ENCODE measurements at regions not wholly inside any gene's neighbourhood (a gene's known extent, or its start where the extent isn't known, plus 50 kb on each side); places are given as distances from the start of the nearest gene placed in this dataset.

DNA sequence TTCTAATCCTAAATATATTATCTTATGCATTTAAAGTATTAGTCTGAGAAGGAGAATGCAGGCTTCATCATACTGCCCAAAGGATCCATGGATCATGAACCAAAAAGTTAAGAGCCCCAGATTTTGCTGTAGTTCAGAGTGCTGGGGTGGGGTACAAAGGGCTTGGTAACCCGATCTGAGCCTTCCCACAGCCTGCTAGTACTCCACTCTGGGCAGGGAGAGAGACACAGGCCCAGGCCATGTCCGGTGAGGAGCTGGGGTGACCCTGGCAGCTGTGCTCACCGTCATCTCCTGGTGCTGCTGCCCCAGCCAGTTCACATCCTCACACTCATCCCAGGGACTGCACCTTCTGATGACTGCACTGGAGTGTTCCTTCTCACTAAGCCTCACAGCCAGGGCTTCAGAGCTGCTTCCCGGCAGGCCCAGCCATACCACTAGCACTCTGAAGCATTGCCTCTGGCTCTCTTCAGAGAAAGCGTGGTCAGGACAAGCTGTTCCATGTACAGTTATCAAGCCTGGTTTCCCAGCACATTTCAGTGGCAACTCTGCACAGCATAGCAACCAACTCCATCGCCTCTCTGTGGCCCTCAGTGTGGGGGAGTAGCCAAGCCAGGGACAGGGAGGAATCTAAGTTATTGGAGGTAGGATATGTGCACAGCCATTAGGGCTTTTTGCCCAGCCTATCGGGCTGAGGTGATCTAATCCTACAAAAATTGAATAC is 189.0 kb upstream of the CTAGE1 start:
- Histone ChIP-seq H3K79me2 (ENCODE audit: insufficient read depth, low read length) (no peaks in the 10 kb centered on the region), H2AFZ (ENCODE audit: low read length) (no peak overlapping the region), H4K20me1 (ENCODE audit: insufficient read depth, low read length, poor library complexity, severe bottlenecking) (no peaks in the 10 kb centered on the region), H3K36me3 (ENCODE audit: insufficient read depth, low read length) (no peaks in the 10 kb centered on the region), H3K4me2 (ENCODE audit: low read depth, low read length, poor library complexity, severe bottlenecking) (no peak overlapping the region), H3K27me3 (ENCODE audit: insufficient read depth, low read length, poor library complexity, severe bottlenecking) (no peaks in the 10 kb centered on the region), H3K9me2 (replicated peaks; ENCODE audit: low read depth, low read length) (no peaks in the 10 kb centered on the region), H3K9me3 (ENCODE audit: insufficient read depth, low read depth, low read length) (no peaks in the 10 kb centered on the region), H3K9ac (ENCODE audit: low read depth, low read length, poor library complexity, severe bottlenecking) (no peak overlapping the region), H3K4me1 (ENCODE audit: insufficient read depth, low read length, poor library complexity, severe bottlenecking) (no peaks in the 10 kb centered on the region), H3K4me3 (ENCODE audit: low read length, poor library complexity, severe bottlenecking) (no peak overlapping the region), H3F3A (ENCODE audit: low read depth) (no peaks in the 10 kb centered on the region)
- TF ChIP-seq, protein P1, sequence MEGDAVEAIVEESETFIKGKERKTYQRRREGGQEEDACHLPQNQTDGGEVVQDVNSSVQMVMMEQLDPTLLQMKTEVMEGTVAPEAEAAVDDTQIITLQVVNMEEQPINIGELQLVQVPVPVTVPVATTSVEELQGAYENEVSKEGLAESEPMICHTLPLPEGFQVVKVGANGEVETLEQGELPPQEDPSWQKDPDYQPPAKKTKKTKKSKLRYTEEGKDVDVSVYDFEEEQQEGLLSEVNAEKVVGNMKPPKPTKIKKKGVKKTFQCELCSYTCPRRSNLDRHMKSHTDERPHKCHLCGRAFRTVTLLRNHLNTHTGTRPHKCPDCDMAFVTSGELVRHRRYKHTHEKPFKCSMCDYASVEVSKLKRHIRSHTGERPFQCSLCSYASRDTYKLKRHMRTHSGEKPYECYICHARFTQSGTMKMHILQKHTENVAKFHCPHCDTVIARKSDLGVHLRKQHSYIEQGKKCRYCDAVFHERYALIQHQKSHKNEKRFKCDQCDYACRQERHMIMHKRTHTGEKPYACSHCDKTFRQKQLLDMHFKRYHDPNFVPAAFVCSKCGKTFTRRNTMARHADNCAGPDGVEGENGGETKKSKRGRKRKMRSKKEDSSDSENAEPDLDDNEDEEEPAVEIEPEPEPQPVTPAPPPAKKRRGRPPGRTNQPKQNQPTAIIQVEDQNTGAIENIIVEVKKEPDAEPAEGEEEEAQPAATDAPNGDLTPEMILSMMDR (conservative IDR thresholded peaks at IDR 0.05; ENCODE audit: low read length) = no peak
- no peak for TF ChIP-seq EZH2phosphoT487 (IDR thresholded peaks at IDR 0.05; ENCODE audit: borderline replicate concordance)

DNA sequence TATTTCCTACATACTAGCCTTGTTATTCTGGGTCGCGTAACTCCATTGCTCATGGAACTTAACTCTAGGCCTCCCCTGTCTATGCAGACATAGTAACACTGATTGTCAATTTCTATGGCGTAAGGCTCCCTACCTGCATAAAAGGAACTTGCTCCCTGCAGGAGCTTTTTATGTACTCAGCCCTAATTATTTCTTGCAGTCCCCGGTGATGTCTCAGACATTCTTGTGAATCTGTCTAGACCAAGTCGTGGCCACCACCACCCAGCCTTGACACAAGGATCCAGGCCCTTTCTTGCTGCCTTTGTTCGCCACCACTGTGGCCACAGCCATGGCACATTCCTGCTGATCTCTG is 189.5 kb upstream of the CTAGE1 start:
- no peak overlapping the region for H3K4me3 ChIP-seq (ENCODE audit: low read length, poor library complexity, severe bottlenecking)
- H3K4me1 ChIP-seq (ENCODE audit: insufficient read depth, low read length, poor library complexity, severe bottlenecking) = no peaks in the 10 kb centered on the region
- H3K36me3 ChIP-seq (ENCODE audit: insufficient read depth, low read length) = no peaks in the 10 kb centered on the region

DNA sequence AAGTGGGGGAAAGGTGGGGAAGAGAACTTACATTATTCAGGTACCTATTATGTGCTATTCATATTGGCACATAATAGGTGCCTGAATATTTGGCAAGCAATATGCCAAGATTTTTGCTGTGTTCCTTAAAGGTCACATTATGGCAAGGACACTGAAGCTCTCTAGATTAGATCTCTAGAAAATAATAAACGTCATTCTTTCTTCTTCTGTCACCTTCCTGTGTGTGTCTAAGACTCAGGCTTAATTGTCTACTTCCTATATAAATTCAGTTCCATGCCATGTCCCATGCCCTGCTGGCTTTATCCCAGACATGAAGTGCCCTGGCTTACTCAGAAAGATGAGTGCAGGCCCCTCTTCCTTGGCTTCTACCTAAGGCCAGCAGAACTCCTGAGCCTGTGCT is 191.1 kb upstream of the CTAGE1 start:
- Histone ChIP-seq H3F3A (ENCODE audit: low read depth) (no peaks in the 10 kb centered on the region), H3K9me2 (replicated peaks; ENCODE audit: low read depth, low read length) (no peaks in the 10 kb centered on the region), H3K79me2 (ENCODE audit: insufficient read depth, low read length) (no peaks in the 10 kb centered on the region), H3K9me3 (ENCODE audit: insufficient read depth, low read depth, low read length) (no peaks in the 10 kb centered on the region), H3K4me2 (ENCODE audit: low read depth, low read length, poor library complexity, severe bottlenecking) (no peak overlapping the region), H3K27me3 (ENCODE audit: insufficient read depth, low read length, poor library complexity, severe bottlenecking) (no peaks in the 10 kb centered on the region), H3K9ac (ENCODE audit: low read depth, low read length, poor library complexity, severe bottlenecking) (no peak overlapping the region), H3K36me3 (ENCODE audit: insufficient read depth, low read length) (no peaks in the 10 kb centered on the region), H4K20me1 (ENCODE audit: insufficient read depth, low read length, poor library complexity, severe bottlenecking) (no peaks in the 10 kb centered on the region), H2AFZ (ENCODE audit: low read length) (no peak overlapping the region), H3K4me3 (ENCODE audit: low read length, poor library complexity, severe bottlenecking) (no peak overlapping the region), H3K4me1 (ENCODE audit: insufficient read depth, low read length, poor library complexity, severe bottlenecking) (no peaks in the 10 kb centered on the region)
- TF ChIP-seq, protein P1 (conservative IDR thresholded peaks at IDR 0.05; ENCODE audit: low read length) = no peak
- no peak for TF ChIP-seq EZH2phosphoT487 (IDR thresholded peaks at IDR 0.05; ENCODE audit: borderline replicate concordance)

More for the DNA sequence above, 189.5 kb upstream of the CTAGE1 start:
- Histone ChIP-seq H3F3A (ENCODE audit: low read depth) (no peaks in the 10 kb centered on the region), H3K79me2 (ENCODE audit: insufficient read depth, low read length) (no peaks in the 10 kb centered on the region), H4K20me1 (ENCODE audit: insufficient read depth, low read length, poor library complexity, severe bottlenecking) (no peaks in the 10 kb centered on the region), H3K9me2 (replicated peaks; ENCODE audit: low read depth, low read length) (no peaks in the 10 kb centered on the region), H3K4me2 (ENCODE audit: low read depth, low read length, poor library complexity, severe bottlenecking) (no peak overlapping the region), H3K9me3 (ENCODE audit: insufficient read depth, low read depth, low read length) (no peaks in the 10 kb centered on the region), H3K9ac (ENCODE audit: low read depth, low read length, poor library complexity, severe bottlenecking) (no peak overlapping the region), H3K27me3 (ENCODE audit: insufficient read depth, low read length, poor library complexity, severe bottlenecking) (no peaks in the 10 kb centered on the region), H2AFZ (ENCODE audit: low read length) (no peak overlapping the region)
- TF ChIP-seq, protein P1 (conservative IDR thresholded peaks at IDR 0.05; ENCODE audit: low read length) = no peak
- no peak for TF ChIP-seq EZH2phosphoT487 (IDR thresholded peaks at IDR 0.05; ENCODE audit: borderline replicate concordance)
